ENCODE measurements at regions not wholly inside any gene's neighbourhood (a gene's known extent, or its start where the extent isn't known, plus 50 kb on each side); places are given as distances from the start of the nearest gene placed in this dataset.

- no peak for TF ChIP-seq CTCF (conservative IDR thresholded peaks at IDR 0.05; ENCODE audit: low read length)
- DNase-seq (ENCODE audit: low read depth) = peak; percentile 92
Observed at GRCh38 chrX:10726647-10727046, 106.3 kb upstream of the MID1 start.

GRCh38 chrX:10728806-10729389 is 108.5 kb upstream of the MID1 start:
- H3K4me3 ChIP-seq (ENCODE audit: low read length) = no peak overlapping the region
- TF ChIP-seq CTCF (conservative IDR thresholded peaks at IDR 0.05; ENCODE audit: low read length) = no peak
- DNase-seq (ENCODE audit: low read depth) = no peak

More at GRCh38 chrX:10726647-10727046, 106.3 kb upstream of the MID1 start:
- H3K4me3 ChIP-seq (ENCODE audit: low read length) = no peak overlapping the region

- DNase-seq (ENCODE audit: low read depth) = no peak
- no peak overlapping the region for H3K4me3 ChIP-seq (ENCODE audit: low read length)
- no peak for TF ChIP-seq CTCF (conservative IDR thresholded peaks at IDR 0.05; ENCODE audit: low read length)
Observed at GRCh38 chrX:10739426-10739825, 119.0 kb upstream of the MID1 start.

- H3K4me3 ChIP-seq (ENCODE audit: low read length) = no peak overlapping the region
- no peak for TF ChIP-seq CTCF (conservative IDR thresholded peaks at IDR 0.05; ENCODE audit: low read length)
- DNase-seq (ENCODE audit: low read depth) = peak; percentile 16
Observed at GRCh38 chrX:10741003-10741402, 120.6 kb upstream of the MID1 start.

GRCh38 chrX:10741550-10741949 is 121.2 kb upstream of the MID1 start:
- H3K4me3 ChIP-seq (ENCODE audit: low read length) = no peak overlapping the region
- no peak for TF ChIP-seq CTCF (conservative IDR thresholded peaks at IDR 0.05; ENCODE audit: low read length)
- no peak for DNase-seq (ENCODE audit: low read depth)

GRCh38 chrX:10743476-10743875 is 123.1 kb upstream of the MID1 start:
- H3K4me3 ChIP-seq (ENCODE audit: low read length) = no peak overlapping the region
- no peak for DNase-seq (ENCODE audit: low read depth)
- no peak for TF ChIP-seq CTCF (conservative IDR thresholded peaks at IDR 0.05; ENCODE audit: low read length)

- no peak for TF ChIP-seq CTCF (conservative IDR thresholded peaks at IDR 0.05; ENCODE audit: low read length)
- no peak overlapping the region for H3K4me3 ChIP-seq (ENCODE audit: low read length)
- DNase-seq (ENCODE audit: low read depth) = no peak
Observed at GRCh38 chrX:10744007-10744406, 123.6 kb upstream of the MID1 start.

Measured in AG10803 (cell line).